K562 (cell line): ENCODE measurements at regions not wholly inside any gene's neighbourhood (a gene's known extent, or its start where the extent isn't known, plus 50 kb on each side); places are given as distances from the start of the nearest gene placed in this dataset.

Source experiments
- ATAC-seq: fragments of 200-7000 bp; cut with Tn5 transposase; 3 replicates; pipeline ENCODE4 v1.9.1; 2020; ENCODE audit warnings: moderate library complexity
- BruUV-seq: library from RNA; stranded (reverse); fragments of 400-500 nt; replicated peaks from 2 replicates; lab custom pipeline; 2021; lab: Mats Ljungman, UMichigan
- CTCF ChIA-PET: fragments of 300-600 bp; formaldehyde crosslinking; extraction: SDS; loops from one replicate; lab custom pipeline; 2021; ENCODE audit warnings: low intra/inter-chr PET ratio; lab: Yijun Ruan, JAX
- POLR2A ChIA-PET: fragments of 300-600, 350-650 bp; sonication (Branson Sonifier 250); formaldehyde crosslinking; extraction: SDS; loops from one replicate; lab custom pipeline; 2021; ENCODE audit warnings: antibody characterized with exemption, inconsistent platforms; lab: Yijun Ruan, JAX
- DNase-seq, 4 experiments: peaks; one replicate each; pipeline versions ENCODE4 v3.0.0 to v3.0.0-alpha.2; 2011 to 2018; ENCODE audit warnings: low spot score in 3 of 4, mixed read lengths in 3 of 4; ENCODE audit errors: extremely low read depth in 1 of 4
- FAIRE-seq: peaks from 2 replicates; lab custom pipeline; 2011; peaks lifted over from hg19 to GRCh38; lab: Jason Lieb, UNC
- H2AFZ ChIP-seq: 2 replicates; pipeline ENCODE4 v1.6.0; 2011; ENCODE audit warnings: low read depth, low read length, control low read depth, inconsistent platforms
- H3K27ac ChIP-seq: fragments of 200-600 bp; 3 replicates; pipeline ENCODE4 v1.8.0; 2011; ENCODE audit warnings: low read depth, mild to moderate bottlenecking, control low read depth, inconsistent platforms, low read length, moderate library complexity, mixed read lengths; ENCODE audit errors: extremely low read depth
- H3K27me3 ChIP-seq, 2 experiments: fragments of 300-600 bp in 1 of 2; 2 replicates in 1 of 2; 3 replicates in 1 of 2; pipeline versions ENCODE4 v1.6.0 to v1.8.0; 2011; ENCODE audit warnings: inconsistent platforms in 2 of 2, low read length in 2 of 2, mild to moderate bottlenecking in 1 of 2, mixed read lengths in 1 of 2, moderate library complexity in 1 of 2; ENCODE audit not compliant: control insufficient read depth in 2 of 2, insufficient read depth in 2 of 2
- H3K36me3 ChIP-seq: fragments of 300-600 bp; 3 replicates; pipeline ENCODE4 v1.8.0; 2011; ENCODE audit warnings: mild to moderate bottlenecking, low read length, inconsistent platforms; ENCODE audit not compliant: control insufficient read depth, insufficient read depth
- H3K4me1 ChIP-seq, 2 experiments: fragments of 200-600 bp in 1 of 2; replicated peaks in 1 of 2; 2 replicates in 1 of 2; 3 replicates in 1 of 2; pipeline versions ENCODE4 v1.5.1 to v1.8.0; 2011; ENCODE audit warnings: inconsistent platforms in 2 of 2, low read length in 2 of 2, mild to moderate bottlenecking in 1 of 2, mixed read lengths in 1 of 2, moderate library complexity in 1 of 2; ENCODE audit not compliant: control insufficient read depth in 2 of 2, insufficient read depth in 2 of 2
- H3K4me2 ChIP-seq: 2 replicates; pipeline ENCODE4 v1.6.1; 2011; ENCODE audit warnings: low read length, control low read depth, inconsistent platforms, mixed read lengths; ENCODE audit not compliant: insufficient read depth
- H3K4me3 ChIP-seq: fragments of 200-600 bp; sonication (generic), shearing (Covaris generic); 2 replicates; pipeline ENCODE4 v1.5.1; 2016; ENCODE audit warnings: control low read depth, inconsistent platforms
- H3K79me2 ChIP-seq: fragments of 200-600 bp; 3 replicates; pipeline ENCODE4 v1.8.0; 2011; ENCODE audit warnings: low read length, inconsistent platforms; ENCODE audit not compliant: control insufficient read depth, insufficient read depth
- H3K9ac ChIP-seq, 2 experiments: 2 replicates each; pipeline versions ENCODE4 v1.6.0 to v1.6.1; 2011; ENCODE audit warnings: low read depth in 2 of 2, low read length in 2 of 2, control low read depth in 1 of 2, inconsistent platforms in 1 of 2, mild to moderate bottlenecking in 1 of 2, mixed read lengths in 1 of 2; ENCODE audit not compliant: insufficient read depth in 1 of 2
- H3K9me1 ChIP-seq: one replicate; pipeline ENCODE4 v1.6.0; 2011; ENCODE audit warnings: inconsistent platforms, mild to moderate bottlenecking, low read length, moderate library complexity; ENCODE audit not compliant: control insufficient read depth, insufficient read depth
- H3K9me3 ChIP-seq: replicated peaks from 2 replicates; pipeline ENCODE4 v1.5.1; 2011; ENCODE audit warnings: low read depth, low read length, inconsistent platforms; ENCODE audit not compliant: control insufficient read depth, insufficient read depth
- H4K20me1 ChIP-seq: replicated peaks from 2 replicates; pipeline ENCODE4 v1.6.1; 2011; ENCODE audit warnings: low read length, inconsistent platforms, mixed read lengths; ENCODE audit not compliant: control insufficient read depth, insufficient read depth
- DACH1 ChIP-seq: fragments of 450-650 bp; IDR thresholded peaks from 2 replicates; pipeline ENCODE4 v1.6.1; 2018; ENCODE audit not compliant: partially characterized antibody
- DLX4 ChIP-seq: fragments of 250-450 bp; sonication (Bioruptor Pico); IDR thresholded peaks from 2 replicates; pipeline ENCODE4 v1.6.1; 2021; ENCODE audit warnings: mild to moderate bottlenecking
- ELF4 ChIP-seq: fragments of 450-650 bp; formaldehyde crosslinking; IDR thresholded peaks from 2 replicates; pipeline ENCODE4 v1.4.0; 2022; ENCODE audit warnings: missing genetic modification characterization
- MCM7 ChIP-seq, 2 experiments: fragments of 450-650 bp; IDR thresholded peaks; 2 replicates each; pipeline ENCODE4 v1.6.1; 2016 to 2018
- MTA1 ChIP-seq: fragments of 450-650 bp; IDR thresholded peaks from 2 replicates; pipeline ENCODE4 v1.6.1; 2017; ENCODE audit warnings: borderline replicate concordance
- UBTF ChIP-seq, 2 experiments: IDR thresholded peaks; 2 replicates each; pipeline ENCODE4 v1.6.1; 2012; ENCODE audit warnings: improper control_type of control experiment in 2 of 2, low read depth in 2 of 2, low read length in 2 of 2, borderline replicate concordance in 1 of 2
- WGBS: fragments of 100-300 bp; shearing (Covaris generic); methylation state at CpG from one replicate; pipeline ENCODE4 v1.1.6; 2016; ENCODE audit warnings: low coverage, mixed read lengths; ENCODE audit not compliant: insufficient coverage; ENCODE audit errors: missing lambda C conversion rate; 5-methylcytosine and 5-hydroxymethylcytosine counted together
- in situ Hi-C: fragments of 300-500 bp; cut with MboI; formaldehyde crosslinking; loops from 4 replicates; pipeline ENCODE4 v1.15.0; 2018; ENCODE audit warnings: inconsistent platforms, mixed read lengths
- intact Hi-C: fragments of 100-400 bp; cut with micrococcal nuclease; formaldehyde crosslinking; loops from 2 replicates; pipeline ENCODE4 v1.14.2; 2022
- TF ChIP-seq, protein P1 (sequence below): sonication (generic); formaldehyde crosslinking; IDR thresholded peaks from 2 replicates; pipeline ENCODE4 v1.8.0; 2022; ENCODE audit warnings: mild to moderate bottlenecking, missing genetic modification reagents
- TF ChIP-seq, protein P2 (sequence below): fragments of 150-350 bp; conservative IDR thresholded peaks from 2 replicates; pipeline ENCODE4 v1.6.1; 2014; ENCODE audit warnings: low read length
- TF ChIP-seq, protein P3 (sequence below): fragments of 450-650 bp; IDR thresholded peaks from one replicate; pipeline ENCODE4 v1.6.1; 2018; ENCODE audit warnings: mild to moderate bottlenecking, moderate library complexity; ENCODE audit not compliant: partially characterized antibody

DNA sequence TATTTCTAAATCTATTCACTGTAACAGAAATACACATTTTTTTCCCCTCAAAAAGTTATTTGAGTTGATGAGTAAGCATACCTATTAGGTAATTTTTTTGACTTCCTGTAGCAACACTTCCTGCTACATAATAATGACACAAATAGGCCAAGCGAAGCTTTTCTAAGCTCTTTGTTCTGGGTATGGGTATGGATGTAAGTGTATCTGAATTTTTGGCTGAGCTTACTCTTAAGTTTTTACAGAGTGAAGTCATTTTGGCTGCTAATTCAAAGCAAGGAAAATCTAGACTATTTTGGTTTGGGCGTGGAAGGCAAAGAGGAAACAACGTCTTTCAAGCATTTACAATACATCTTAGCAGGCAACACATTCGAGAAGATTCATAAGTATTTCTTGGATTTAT, 1206.0 kb upstream of the FLRT2 start:
- no peak for FAIRE-seq
- Histone ChIP-seq H3K9me3 (no peaks in the 10 kb centered on the region), H3K36me3 (no peaks in the 10 kb centered on the region), H3K4me1 (no peaks in the 10 kb centered on the region), H3K27me3 (no peaks in the 10 kb centered on the region), H3K4me2 (no peak overlapping the region), H3K4me3 (no peak overlapping the region), H2AFZ (no peak overlapping the region), H3K9ac (no peak overlapping the region), H3K9me1 (no peaks in the 10 kb centered on the region), H3K27ac (no peak overlapping the region), H3K79me2 (no peaks in the 10 kb centered on the region), H4K20me1 (no peaks in the 10 kb centered on the region)
- 0% methylated on average over 4 of the region's 4 CpGs for WGBS
- intact Hi-C loops: no loop called here
- no TSS peak for BruUV-seq
- POLR2A ChIA-PET: no interaction called here
- no peak for ATAC-seq
- no peak for DNase-seq
- in situ Hi-C loops: no loop called here
- CTCF ChIA-PET: no interaction called here
- no peak for TF ChIP-seq DACH1
- TF ChIP-seq, protein P1, sequence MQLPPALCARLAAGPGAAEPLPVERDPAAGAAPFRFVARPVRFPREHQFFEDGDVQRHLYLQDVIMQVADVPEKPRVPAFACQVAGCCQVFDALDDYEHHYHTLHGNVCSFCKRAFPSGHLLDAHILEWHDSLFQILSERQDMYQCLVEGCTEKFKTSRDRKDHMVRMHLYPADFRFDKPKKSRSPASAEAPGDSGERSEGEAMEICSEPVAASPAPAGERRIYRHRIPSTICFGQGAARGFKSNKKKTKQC: no peak
- TF ChIP-seq, protein P2, sequence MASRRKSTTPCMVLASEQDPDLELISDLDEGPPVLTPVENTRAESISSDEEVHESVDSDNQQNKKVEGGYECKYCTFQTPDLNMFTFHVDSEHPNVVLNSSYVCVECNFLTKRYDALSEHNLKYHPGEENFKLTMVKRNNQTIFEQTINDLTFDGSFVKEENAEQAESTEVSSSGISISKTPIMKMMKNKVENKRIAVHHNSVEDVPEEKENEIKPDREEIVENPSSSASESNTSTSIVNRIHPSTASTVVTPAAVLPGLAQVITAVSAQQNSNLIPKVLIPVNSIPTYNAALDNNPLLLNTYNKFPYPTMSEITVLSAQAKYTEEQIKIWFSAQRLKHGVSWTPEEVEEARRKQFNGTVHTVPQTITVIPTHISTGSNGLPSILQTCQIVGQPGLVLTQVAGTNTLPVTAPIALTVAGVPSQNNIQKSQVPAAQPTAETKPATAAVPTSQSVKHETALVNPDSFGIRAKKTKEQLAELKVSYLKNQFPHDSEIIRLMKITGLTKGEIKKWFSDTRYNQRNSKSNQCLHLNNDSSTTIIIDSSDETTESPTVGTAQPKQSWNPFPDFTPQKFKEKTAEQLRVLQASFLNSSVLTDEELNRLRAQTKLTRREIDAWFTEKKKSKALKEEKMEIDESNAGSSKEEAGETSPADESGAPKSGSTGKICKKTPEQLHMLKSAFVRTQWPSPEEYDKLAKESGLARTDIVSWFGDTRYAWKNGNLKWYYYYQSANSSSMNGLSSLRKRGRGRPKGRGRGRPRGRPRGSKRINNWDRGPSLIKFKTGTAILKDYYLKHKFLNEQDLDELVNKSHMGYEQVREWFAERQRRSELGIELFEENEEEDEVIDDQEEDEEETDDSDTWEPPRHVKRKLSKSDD: no peak
- TF ChIP-seq, protein P3, sequence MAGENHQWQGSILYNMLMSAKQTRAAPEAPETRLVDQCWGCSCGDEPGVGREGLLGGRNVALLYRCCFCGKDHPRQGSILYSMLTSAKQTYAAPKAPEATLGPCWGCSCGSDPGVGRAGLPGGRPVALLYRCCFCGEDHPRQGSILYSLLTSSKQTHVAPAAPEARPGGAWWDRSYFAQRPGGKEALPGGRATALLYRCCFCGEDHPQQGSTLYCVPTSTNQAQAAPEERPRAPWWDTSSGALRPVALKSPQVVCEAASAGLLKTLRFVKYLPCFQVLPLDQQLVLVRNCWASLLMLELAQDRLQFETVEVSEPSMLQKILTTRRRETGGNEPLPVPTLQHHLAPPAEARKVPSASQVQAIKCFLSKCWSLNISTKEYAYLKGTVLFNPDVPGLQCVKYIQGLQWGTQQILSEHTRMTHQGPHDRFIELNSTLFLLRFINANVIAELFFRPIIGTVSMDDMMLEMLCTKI: no peak
- no peak for TF ChIP-seq MCM7 (IDR thresholded peaks at IDR 0.05)
- TF ChIP-seq ELF4 (CRISPR knock-in tag): no peak
- no peak for TF ChIP-seq DLX4 (CRISPR knock-in tag)
- no peak for TF ChIP-seq MTA1
- no peak for TF ChIP-seq UBTF (IDR thresholded peaks at IDR 0.05; ENCODE audit: borderline replicate concordance in 1 of 2, low read depth in 2 of 2, low read length in 2 of 2)
